CD14-positive monocyte (primary cell): ENCODE measurements at regions not wholly inside any gene's neighbourhood (a gene's known extent, or its start where the extent isn't known, plus 50 kb on each side); places are given as distances from the start of the nearest gene placed in this dataset.

Source experiments
- DNase-seq, 3 donors: peaks; one replicate each; pipeline ENCODE4 v3.0.0-alpha.2; 2011 to 2022
- H2AFZ ChIP-seq: 2 replicates; pipeline ENCODE4 v1.6.0; 2012; ENCODE audit warnings: mild to moderate bottlenecking, low read depth, low read length, inconsistent platforms; ENCODE audit not compliant: insufficient read depth, poor library complexity, severe bottlenecking
- H3K27ac ChIP-seq, 2 donors: 1 replicate in 1 of 2; 2 replicates in 1 of 2; pipeline ENCODE4 v1.5.1; 2012 to 2013; ENCODE audit warnings: low read length in 2 of 2, control low read depth in 1 of 2, inconsistent platforms in 1 of 2, low read depth in 1 of 2, mild to moderate bottlenecking in 1 of 2
- H3K27me3 ChIP-seq, 2 donors: one replicate each; pipeline versions ENCODE4 v1.6.0 to v1.6.1; 2011 to 2013; ENCODE audit warnings: low read length in 2 of 2; ENCODE audit not compliant: control insufficient read depth in 2 of 2, insufficient read depth in 2 of 2
- H3K36me3 ChIP-seq, 2 donors: replicated peaks in 1 of 2; 1 replicate in 1 of 2; 2 replicates in 1 of 2; pipeline versions ENCODE4 v1.5.1 to v1.6.1; 2012 to 2013; ENCODE audit warnings: low read length in 2 of 2, control low read depth in 1 of 2, inconsistent platforms in 1 of 2, mild to moderate bottlenecking in 1 of 2; ENCODE audit not compliant: insufficient read depth in 2 of 2, control insufficient read depth in 1 of 2
- H3K4me1 ChIP-seq, 2 donors: 1 replicate in 1 of 2; 2 replicates in 1 of 2; pipeline versions ENCODE4 v1.5.1 to v1.6.1; 2012 to 2013; ENCODE audit warnings: low read length in 2 of 2, control low read depth in 1 of 2, inconsistent platforms in 1 of 2, mild to moderate bottlenecking in 1 of 2, moderate library complexity in 1 of 2; ENCODE audit not compliant: insufficient read depth in 2 of 2, control insufficient read depth in 1 of 2
- H3K4me2 ChIP-seq: replicated peaks from 2 replicates; pipeline ENCODE3; 2012; ENCODE audit warnings: low read length, moderate library complexity, mild to moderate bottlenecking; ENCODE audit not compliant: poor library complexity, severe bottlenecking; ENCODE audit errors: extremely low read depth
- H3K4me3 ChIP-seq, 3 experiments: fragments of 200-600 bp in 1 of 3; sonication (generic) in 1 of 3; replicated peaks in 1 of 3; 1 replicate in 2 of 3; 2 replicates in 1 of 3; pipeline ENCODE4 v1.5.1; 2011 to 2013; ENCODE audit warnings: low read length in 3 of 3, mild to moderate bottlenecking in 3 of 3, control low read depth in 2 of 3, low read depth in 2 of 3, inconsistent platforms in 1 of 3, moderate library complexity in 1 of 3
- H3K79me2 ChIP-seq: 2 replicates; pipeline ENCODE4 v1.6.0; 2012; ENCODE audit warnings: mild to moderate bottlenecking, control low read depth, inconsistent platforms, low read length, moderate library complexity; ENCODE audit not compliant: insufficient read depth
- H3K9ac ChIP-seq: 2 replicates; pipeline ENCODE4 v1.6.0; 2017; ENCODE audit warnings: low read length, mild to moderate bottlenecking; ENCODE audit not compliant: insufficient read depth, poor library complexity, severe bottlenecking
- H3K9me3 ChIP-seq, 2 donors: replicated peaks in 1 of 2; 1 replicate in 1 of 2; 2 replicates in 1 of 2; pipeline versions ENCODE4 v1.5.1 to v1.6.1; 2012 to 2013; ENCODE audit warnings: low read length in 2 of 2, control low read depth in 1 of 2; ENCODE audit not compliant: control insufficient read depth in 1 of 2, insufficient read depth in 1 of 2
- H4K20me1 ChIP-seq: 2 replicates; pipeline ENCODE4 v1.6.0; 2012; ENCODE audit warnings: mild to moderate bottlenecking, low read length, control low read depth, moderate library complexity; ENCODE audit not compliant: insufficient read depth
- H3K27ac Mint-ChIP-seq, 7 donors: one replicate each; pipeline ENCODE4 v1.8.0; 2020; ENCODE audit warnings: mild to moderate bottlenecking in 7 of 7, mixed read lengths in 7 of 7, moderate library complexity in 6 of 7, inconsistent platforms in 2 of 7
- H3K27me3 Mint-ChIP-seq, 3 donors: one replicate each; pipeline ENCODE4 v1.8.0; 2021 to 2022; ENCODE audit warnings: low read depth in 3 of 3, mild to moderate bottlenecking in 3 of 3, mixed read lengths in 3 of 3, moderate library complexity in 3 of 3, inconsistent platforms in 1 of 3
- H3K36me3 Mint-ChIP-seq, 2 donors: one replicate each; pipeline ENCODE4 v1.8.0; 2020; ENCODE audit warnings: mixed read lengths in 2 of 2, inconsistent platforms in 1 of 2, mild to moderate bottlenecking in 1 of 2
- H3K4me1 Mint-ChIP-seq: one replicate; pipeline ENCODE4 v1.8.0; 2020; ENCODE audit warnings: mild to moderate bottlenecking, mixed read lengths
- H3K4me3 Mint-ChIP-seq, 2 donors: one replicate each; pipeline ENCODE4 v1.8.0; 2020; ENCODE audit warnings: mild to moderate bottlenecking in 2 of 2, mixed read lengths in 2 of 2, moderate library complexity in 1 of 2
- H3K9me3 Mint-ChIP-seq, 7 donors: one replicate each; pipeline ENCODE4 v1.8.0; 2020 to 2022; ENCODE audit warnings: mixed read lengths in 7 of 7, mild to moderate bottlenecking in 6 of 7, moderate library complexity in 6 of 7, inconsistent platforms in 2 of 7
- WGBS: methylation state at CpG from one replicate; pipeline ENCODE4 v1.1.5; 2013; ENCODE audit warnings: missing lambda C conversion rate; ENCODE audit not compliant: insufficient coverage; 5-methylcytosine and 5-hydroxymethylcytosine counted together
- intact Hi-C, 2 donors: fragments of 100-400 bp; cut with micrococcal nuclease; formaldehyde crosslinking; loops; one replicate each; pipeline versions ENCODE4 v1.15.0 to v1.15.1; 2023
- TF ChIP-seq, protein P1 (sequence below): fragments of 200-600 bp; IDR thresholded peaks from one replicate; pipeline ENCODE4 v1.8.0; 2022; ENCODE audit warnings: antibody characterized with exemption, mild to moderate bottlenecking

DNA sequence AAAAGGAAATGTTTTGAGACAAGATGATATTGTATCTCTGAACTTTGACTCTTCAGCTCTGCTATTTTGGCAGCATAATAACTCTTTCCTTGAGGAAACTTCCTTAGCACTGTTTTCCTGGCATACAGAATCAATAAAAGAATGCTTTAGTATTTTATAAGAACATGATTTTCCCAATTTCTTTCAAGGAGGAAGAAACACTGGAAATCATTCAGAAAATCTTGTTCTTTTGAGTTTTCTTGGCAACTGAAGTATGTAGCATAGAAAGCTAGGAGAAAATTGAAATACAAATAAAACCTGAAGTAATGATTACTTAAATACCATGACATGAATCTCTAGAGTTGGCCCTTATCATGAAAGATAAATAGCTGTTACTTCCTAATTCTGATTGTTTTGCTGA lies 461.4 kb upstream of the ZNF608 start:
- Histone ChIP-seq H4K20me1 (no peaks in the 10 kb centered on the region), H3K27me3 (no peaks in the 10 kb centered on the region), H3K4me2 (no peak overlapping the region), H3K9ac (no peak overlapping the region), H3K4me3 (no peak overlapping the region), H2AFZ (no peak overlapping the region), H3K36me3 (no peaks in the 10 kb centered on the region), H3K9me3 (no peaks in the 10 kb centered on the region), H3K79me2 (no peaks in the 10 kb centered on the region), H3K27ac (no peak overlapping the region), H3K4me1 (no peaks in the 10 kb centered on the region)
- no peak for DNase-seq
- intact Hi-C loops, result no loop called here
- Mint-ChIP-seq H3K27me3 (peaks cover 0 to 2% (median 0%) of the 10 kb centered on the region in 3 donors), H3K27ac (no peak overlapping the region), H3K9me3 (peaks cover 0 to 5% (median 0%) of the 10 kb centered on the region in 7 donors), H3K4me1 (peaks cover 2% of the 10 kb centered on the region), H3K4me3 (no peak overlapping the region), H3K36me3 (no peaks in the 10 kb centered on the region)
- TF ChIP-seq, protein P1, sequence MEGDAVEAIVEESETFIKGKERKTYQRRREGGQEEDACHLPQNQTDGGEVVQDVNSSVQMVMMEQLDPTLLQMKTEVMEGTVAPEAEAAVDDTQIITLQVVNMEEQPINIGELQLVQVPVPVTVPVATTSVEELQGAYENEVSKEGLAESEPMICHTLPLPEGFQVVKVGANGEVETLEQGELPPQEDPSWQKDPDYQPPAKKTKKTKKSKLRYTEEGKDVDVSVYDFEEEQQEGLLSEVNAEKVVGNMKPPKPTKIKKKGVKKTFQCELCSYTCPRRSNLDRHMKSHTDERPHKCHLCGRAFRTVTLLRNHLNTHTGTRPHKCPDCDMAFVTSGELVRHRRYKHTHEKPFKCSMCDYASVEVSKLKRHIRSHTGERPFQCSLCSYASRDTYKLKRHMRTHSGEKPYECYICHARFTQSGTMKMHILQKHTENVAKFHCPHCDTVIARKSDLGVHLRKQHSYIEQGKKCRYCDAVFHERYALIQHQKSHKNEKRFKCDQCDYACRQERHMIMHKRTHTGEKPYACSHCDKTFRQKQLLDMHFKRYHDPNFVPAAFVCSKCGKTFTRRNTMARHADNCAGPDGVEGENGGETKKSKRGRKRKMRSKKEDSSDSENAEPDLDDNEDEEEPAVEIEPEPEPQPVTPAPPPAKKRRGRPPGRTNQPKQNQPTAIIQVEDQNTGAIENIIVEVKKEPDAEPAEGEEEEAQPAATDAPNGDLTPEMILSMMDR, result no peak

- Mint-ChIP-seq H3K4me1 (peaks cover 2% of the 10 kb centered on the region), H3K27me3 (peaks cover 0 to 2% (median 0%) of the 10 kb centered on the region in 3 donors), H3K9me3 (peaks cover 0 to 5% (median 0%) of the 10 kb centered on the region in 7 donors), H3K4me3 (no peak overlapping the region), H3K36me3 (no peaks in the 10 kb centered on the region), H3K27ac (no peak overlapping the region)
- intact Hi-C loops, result no loop called here
- WGBS, result 100% methylated on average over 1 of the region's 2 CpGs
- H3K27ac ChIP-seq, result no peak overlapping the region
- H4K20me1 ChIP-seq, result no peaks in the 10 kb centered on the region
- H3K9ac ChIP-seq, result no peak overlapping the region
- no peaks in the 10 kb centered on the region for H3K79me2 ChIP-seq
- no peak for DNase-seq
- no peaks in the 10 kb centered on the region for H3K4me1 ChIP-seq
- no peaks in the 10 kb centered on the region for H3K27me3 ChIP-seq
- TF ChIP-seq, protein P1, result no peak
- H3K4me2 ChIP-seq, result no peak overlapping the region
- no peaks in the 10 kb centered on the region for H3K36me3 ChIP-seq
- no peak overlapping the region for H2AFZ ChIP-seq
- no peaks in the 10 kb centered on the region for H3K9me3 ChIP-seq
- no peak overlapping the region for H3K4me3 ChIP-seq
Measured at GRCh38 chr5:125209650-125210049, 463.2 kb upstream of the ZNF608 start.
